Stomach (tissue), 4 donors: ENCODE measurements at regions not wholly inside any gene's neighbourhood (a gene's known extent, or its start where the extent isn't known, plus 50 kb on each side); places are given as distances from the start of the nearest gene placed in this dataset.

Source experiments
- EP300 ChIP-seq: sonication (generic); formaldehyde crosslinking; IDR thresholded peaks from one replicate; pipeline ENCODE4 v1.6.1; 2017; ENCODE audit warnings: antibody characterized with exemption
- TF ChIP-seq, protein P1 (sequence below), 7 experiments: fragments of 450-650 bp in 4 of 7; fragments of 200-600 bp in 3 of 7; sonication (generic) in 3 of 7; IDR thresholded peaks; one replicate each; pipeline ENCODE4 v1.5.1; 2016 to 2019; ENCODE audit warnings: antibody characterized with exemption in 7 of 7, control low read depth in 2 of 7, mild to moderate bottlenecking in 1 of 7

DNA sequence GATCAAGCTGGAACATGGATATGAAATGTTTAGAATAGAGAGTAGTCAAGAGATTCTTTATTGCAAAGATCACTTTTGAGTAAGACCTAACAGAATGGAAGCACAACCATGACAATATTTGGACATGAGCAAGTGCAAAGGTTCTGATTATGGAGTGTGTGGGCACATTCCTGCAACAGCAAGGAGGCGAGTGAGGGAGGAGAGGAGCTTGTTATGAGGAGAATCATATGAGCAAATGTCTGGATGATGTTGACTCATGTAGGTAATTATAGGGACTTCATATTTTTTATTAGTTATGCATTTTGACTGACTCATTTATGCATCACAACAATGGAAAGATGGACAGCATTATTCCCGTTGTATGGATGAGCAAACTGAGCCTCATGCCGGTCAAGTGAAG lies 100.8 kb upstream of the SLC35B3 start:
- TF ChIP-seq, protein P1, sequence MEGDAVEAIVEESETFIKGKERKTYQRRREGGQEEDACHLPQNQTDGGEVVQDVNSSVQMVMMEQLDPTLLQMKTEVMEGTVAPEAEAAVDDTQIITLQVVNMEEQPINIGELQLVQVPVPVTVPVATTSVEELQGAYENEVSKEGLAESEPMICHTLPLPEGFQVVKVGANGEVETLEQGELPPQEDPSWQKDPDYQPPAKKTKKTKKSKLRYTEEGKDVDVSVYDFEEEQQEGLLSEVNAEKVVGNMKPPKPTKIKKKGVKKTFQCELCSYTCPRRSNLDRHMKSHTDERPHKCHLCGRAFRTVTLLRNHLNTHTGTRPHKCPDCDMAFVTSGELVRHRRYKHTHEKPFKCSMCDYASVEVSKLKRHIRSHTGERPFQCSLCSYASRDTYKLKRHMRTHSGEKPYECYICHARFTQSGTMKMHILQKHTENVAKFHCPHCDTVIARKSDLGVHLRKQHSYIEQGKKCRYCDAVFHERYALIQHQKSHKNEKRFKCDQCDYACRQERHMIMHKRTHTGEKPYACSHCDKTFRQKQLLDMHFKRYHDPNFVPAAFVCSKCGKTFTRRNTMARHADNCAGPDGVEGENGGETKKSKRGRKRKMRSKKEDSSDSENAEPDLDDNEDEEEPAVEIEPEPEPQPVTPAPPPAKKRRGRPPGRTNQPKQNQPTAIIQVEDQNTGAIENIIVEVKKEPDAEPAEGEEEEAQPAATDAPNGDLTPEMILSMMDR (IDR thresholded peaks at IDR 0.05), result no peak
- no peak for TF ChIP-seq EP300
